Loucy (cell line): ENCODE measurements at regions not wholly inside any gene's neighbourhood (a gene's known extent, or its start where the extent isn't known, plus 50 kb on each side); places are given as distances from the start of the nearest gene placed in this dataset.

ENCODE experiments used
- H2AFZ ChIP-seq: fragments of 200-600 bp; sonication (generic); 2 replicates; pipeline ENCODE4 v1.6.0; 2016; ENCODE audit warnings: antibody characterized with exemption, mild to moderate bottlenecking, low read length, moderate library complexity
- H3F3A ChIP-seq: fragments of 200-600 bp; 2 replicates; pipeline ENCODE4 v1.6.0; 2016; ENCODE audit warnings: antibody characterized with exemption, low read depth, mild to moderate bottlenecking
- H3K27me3 ChIP-seq: fragments of 200-600 bp; sonication (generic); 2 replicates; pipeline ENCODE4 v1.6.1; 2014; ENCODE audit warnings: low read length, mild to moderate bottlenecking; ENCODE audit not compliant: insufficient read depth, poor library complexity, severe bottlenecking
- H3K36me3 ChIP-seq: fragments of 200-600 bp; sonication (generic); 2 replicates; pipeline ENCODE4 v1.6.1; 2016; ENCODE audit warnings: low read length; ENCODE audit not compliant: insufficient read depth
- H3K4me1 ChIP-seq: fragments of 200-600 bp; sonication (generic); 2 replicates; pipeline ENCODE4 v1.5.1; 2014; ENCODE audit warnings: low read length, mild to moderate bottlenecking; ENCODE audit not compliant: insufficient read depth, poor library complexity, severe bottlenecking
- H3K4me2 ChIP-seq: fragments of 200-600 bp; sonication (generic); 2 replicates; pipeline ENCODE4 v1.6.0; 2014; ENCODE audit warnings: antibody characterized with exemption, low read length, low read depth, mild to moderate bottlenecking; ENCODE audit not compliant: poor library complexity, severe bottlenecking
- H3K4me3 ChIP-seq: fragments of 200-600 bp; sonication (generic); 2 replicates; pipeline ENCODE4 v1.5.1; 2014; ENCODE audit warnings: low read length, mild to moderate bottlenecking, mixed read lengths; ENCODE audit not compliant: poor library complexity, severe bottlenecking
- H3K79me2 ChIP-seq: fragments of 200-600 bp; sonication (generic); 2 replicates; pipeline ENCODE4 v1.6.1; 2014; ENCODE audit warnings: low read length; ENCODE audit not compliant: insufficient read depth
- H3K9ac ChIP-seq: fragments of 200-600 bp; sonication (generic); 2 replicates; pipeline ENCODE4 v1.6.0; 2014; ENCODE audit warnings: mild to moderate bottlenecking, low read depth, low read length, moderate library complexity; ENCODE audit not compliant: poor library complexity, severe bottlenecking
- H3K9me2 ChIP-seq: fragments of 200-600 bp; sonication (generic); replicated peaks from 2 replicates; pipeline ENCODE4 v1.6.1; 2016; ENCODE audit warnings: low read depth, low read length, mixed read lengths
- H3K9me3 ChIP-seq: fragments of 200-600 bp; sonication (generic); 2 replicates; pipeline ENCODE4 v1.6.1; 2014; ENCODE audit warnings: mild to moderate bottlenecking, antibody characterized with exemption, low read length, low read depth; ENCODE audit not compliant: insufficient read depth
- H4K20me1 ChIP-seq: fragments of 200-600 bp; sonication (generic); 2 replicates; pipeline ENCODE4 v1.6.0; 2014; ENCODE audit warnings: antibody characterized with exemption, low read length, mild to moderate bottlenecking; ENCODE audit not compliant: insufficient read depth, poor library complexity, severe bottlenecking
- EZH2phosphoT487 ChIP-seq: fragments of 200-600 bp; IDR thresholded peaks from 2 replicates; pipeline ENCODE4 v1.6.1; 2018; ENCODE audit warnings: antibody characterized with exemption, mild to moderate bottlenecking, moderate library complexity, borderline replicate concordance
- TF ChIP-seq, protein P1 (sequence below): fragments of 200-600 bp; sonication (generic); conservative IDR thresholded peaks from 2 replicates; pipeline ENCODE4 v1.5.1; 2014; ENCODE audit warnings: mild to moderate bottlenecking, antibody characterized with exemption, low read length

- Histone ChIP-seq H3K4me3 (no peak overlapping the region), H3K36me3 (no peaks in the 10 kb centered on the region), H4K20me1 (no peaks in the 10 kb centered on the region), H3K9me2 (no peaks in the 10 kb centered on the region), H3K9me3 (no peaks in the 10 kb centered on the region), H3K4me2 (no peak overlapping the region), H3K27me3 (no peaks in the 10 kb centered on the region), H2AFZ (no peak overlapping the region), H3K9ac (no peak overlapping the region), H3K79me2 (no peaks in the 10 kb centered on the region), H3K4me1 (peaks cover 5% of the 10 kb centered on the region), H3F3A (no peaks in the 10 kb centered on the region)
- no peak for TF ChIP-seq EZH2phosphoT487
- TF ChIP-seq, protein P1, sequence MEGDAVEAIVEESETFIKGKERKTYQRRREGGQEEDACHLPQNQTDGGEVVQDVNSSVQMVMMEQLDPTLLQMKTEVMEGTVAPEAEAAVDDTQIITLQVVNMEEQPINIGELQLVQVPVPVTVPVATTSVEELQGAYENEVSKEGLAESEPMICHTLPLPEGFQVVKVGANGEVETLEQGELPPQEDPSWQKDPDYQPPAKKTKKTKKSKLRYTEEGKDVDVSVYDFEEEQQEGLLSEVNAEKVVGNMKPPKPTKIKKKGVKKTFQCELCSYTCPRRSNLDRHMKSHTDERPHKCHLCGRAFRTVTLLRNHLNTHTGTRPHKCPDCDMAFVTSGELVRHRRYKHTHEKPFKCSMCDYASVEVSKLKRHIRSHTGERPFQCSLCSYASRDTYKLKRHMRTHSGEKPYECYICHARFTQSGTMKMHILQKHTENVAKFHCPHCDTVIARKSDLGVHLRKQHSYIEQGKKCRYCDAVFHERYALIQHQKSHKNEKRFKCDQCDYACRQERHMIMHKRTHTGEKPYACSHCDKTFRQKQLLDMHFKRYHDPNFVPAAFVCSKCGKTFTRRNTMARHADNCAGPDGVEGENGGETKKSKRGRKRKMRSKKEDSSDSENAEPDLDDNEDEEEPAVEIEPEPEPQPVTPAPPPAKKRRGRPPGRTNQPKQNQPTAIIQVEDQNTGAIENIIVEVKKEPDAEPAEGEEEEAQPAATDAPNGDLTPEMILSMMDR, result no peak
Observed at GRCh38 chr11:92692826-92693546, 276.5 kb upstream of the MTNR1B start.

DNA sequence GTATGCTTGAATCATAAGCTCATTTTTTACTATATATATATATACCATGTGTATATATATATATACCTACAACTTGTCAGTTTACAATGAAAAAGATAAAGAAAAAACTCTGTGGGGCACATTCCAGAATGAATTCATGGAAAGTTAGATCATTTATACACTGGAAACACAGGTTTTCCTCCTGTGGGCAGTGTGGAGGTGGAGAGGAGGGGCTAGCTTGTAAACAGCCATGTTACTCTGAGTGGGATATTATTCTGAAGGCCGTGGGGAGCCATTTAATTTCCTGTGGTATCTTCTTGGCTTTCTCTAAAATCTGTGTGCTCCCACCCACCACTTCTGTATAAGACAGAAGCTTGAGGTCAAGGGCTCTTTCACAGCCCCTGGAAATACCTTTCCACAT is 273.4 kb upstream of the MTNR1B start:
- Histone ChIP-seq H3K9ac (no peak overlapping the region), H3K27me3 (no peaks in the 10 kb centered on the region), H3K4me3 (no peak overlapping the region), H3K36me3 (no peaks in the 10 kb centered on the region), H3K4me2 (no peak overlapping the region), H3K9me3 (no peaks in the 10 kb centered on the region), H4K20me1 (no peaks in the 10 kb centered on the region), H2AFZ (no peak overlapping the region), H3K4me1 (peaks cover 5% of the 10 kb centered on the region), H3K9me2 (no peaks in the 10 kb centered on the region), H3K79me2 (no peaks in the 10 kb centered on the region), H3F3A (no peaks in the 10 kb centered on the region)
- no peak for TF ChIP-seq EZH2phosphoT487
- TF ChIP-seq, protein P1, result no peak

DNA sequence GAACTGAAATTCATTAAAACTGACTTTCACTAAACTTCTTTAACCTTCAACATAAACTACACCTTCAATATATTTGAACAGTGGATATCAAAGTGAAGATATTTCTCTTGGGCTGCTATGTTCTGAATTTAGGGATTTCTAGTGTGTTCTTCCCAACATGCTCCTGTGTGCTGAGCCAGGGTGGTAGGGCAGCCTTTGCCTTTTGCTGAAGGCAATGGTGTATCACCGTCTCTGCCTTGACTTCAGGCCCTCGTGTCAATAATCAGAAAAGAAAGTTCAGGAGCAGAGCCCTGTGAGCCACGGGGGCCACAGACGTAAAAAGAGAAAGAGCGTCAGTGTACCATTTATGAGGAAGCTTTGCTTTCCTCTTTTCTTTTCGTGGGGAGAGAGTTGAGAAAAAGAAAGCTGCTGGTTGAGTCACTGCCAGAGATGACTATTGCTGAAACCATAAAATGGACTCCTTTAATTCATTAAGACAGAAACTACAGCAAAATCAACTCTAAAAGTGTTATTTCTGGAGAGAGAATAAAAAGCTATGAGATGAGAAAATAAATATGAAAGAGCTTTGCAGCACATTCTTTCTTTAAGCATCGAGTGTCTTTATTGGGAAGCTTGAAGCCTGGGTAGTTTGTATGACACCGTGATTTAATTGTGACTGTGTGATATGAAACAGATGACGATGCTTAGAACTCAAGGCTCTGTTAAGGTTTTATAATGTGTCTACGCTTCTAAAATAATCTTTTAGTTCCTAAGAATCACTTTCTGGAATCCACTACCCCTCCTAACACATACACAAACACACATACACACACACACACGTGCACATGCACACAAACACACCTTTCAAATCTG is 271.8 kb upstream of the MTNR1B start:
- H3K4me2 ChIP-seq, result no peak overlapping the region
- no peak overlapping the region for H3K9ac ChIP-seq
- no peaks in the 10 kb centered on the region for H3K36me3 ChIP-seq
- H3K9me2 ChIP-seq, result no peaks in the 10 kb centered on the region
- no peaks in the 10 kb centered on the region for H3K27me3 ChIP-seq
- H3K79me2 ChIP-seq, result no peaks in the 10 kb centered on the region
- H2AFZ ChIP-seq, result no peak overlapping the region
- H4K20me1 ChIP-seq, result no peaks in the 10 kb centered on the region
- H3K4me1 ChIP-seq, result peaks cover 15% of the 10 kb centered on the region
- TF ChIP-seq, protein P1, result no peak
- no peak for TF ChIP-seq EZH2phosphoT487
- H3K9me3 ChIP-seq, result no peaks in the 10 kb centered on the region
- no peak overlapping the region for H3K4me3 ChIP-seq
- H3F3A ChIP-seq, result no peaks in the 10 kb centered on the region
